ENCODE measurements at regions not wholly inside any gene's neighbourhood (a gene's known extent, or its start where the extent isn't known, plus 50 kb on each side); places are given as distances from the start of the nearest gene placed in this dataset.

- DNase-seq (ENCODE audit: low read depth), result no peak
Measured at GRCh38 chr5:92402956-92403702, 1020.0 kb upstream of the ARRDC3 start.

DNA sequence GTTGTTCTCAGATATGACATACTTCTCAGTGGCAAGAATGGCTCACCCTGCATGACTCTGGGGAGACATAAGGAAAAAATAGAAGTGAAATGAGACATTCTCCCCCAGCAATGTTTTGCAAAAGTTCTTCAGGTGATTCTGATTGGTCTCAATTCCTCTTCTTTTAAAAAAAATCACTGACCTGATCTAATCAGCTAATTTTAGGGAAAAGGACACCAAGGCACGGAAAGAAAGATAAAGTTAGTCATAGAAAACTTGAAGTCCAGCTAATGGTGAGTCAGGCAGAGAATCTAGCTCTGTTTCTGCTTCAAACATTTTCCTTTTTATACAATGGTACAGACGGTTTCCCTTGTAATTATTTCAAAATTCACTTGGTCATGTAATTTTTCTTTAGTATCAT lies 1018.9 kb upstream of the ARRDC3 start:
- DNase-seq (ENCODE audit: low read depth), result no peak

DNA sequence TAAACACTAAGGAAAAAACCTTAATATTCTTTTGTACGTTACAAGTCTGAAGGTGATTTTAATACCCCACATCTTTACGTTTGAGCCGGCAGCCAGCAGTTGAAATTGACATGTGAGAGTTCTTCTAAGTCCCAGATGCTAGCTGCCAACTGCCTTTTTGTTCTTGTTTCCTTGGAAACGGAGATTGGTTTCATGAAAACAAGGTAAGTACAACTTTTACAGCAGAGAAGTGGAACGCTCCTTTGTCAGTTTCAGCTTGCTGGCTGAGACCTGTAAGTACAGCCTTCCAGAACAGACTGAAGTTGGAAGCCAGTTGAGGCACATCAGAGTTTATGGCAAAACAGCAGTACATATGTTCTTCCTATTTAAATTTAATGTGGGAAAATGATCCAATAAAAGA lies 1018.4 kb upstream of the ARRDC3 start:
- DNase-seq (ENCODE audit: low read depth), result peak; percentile 10

DNA sequence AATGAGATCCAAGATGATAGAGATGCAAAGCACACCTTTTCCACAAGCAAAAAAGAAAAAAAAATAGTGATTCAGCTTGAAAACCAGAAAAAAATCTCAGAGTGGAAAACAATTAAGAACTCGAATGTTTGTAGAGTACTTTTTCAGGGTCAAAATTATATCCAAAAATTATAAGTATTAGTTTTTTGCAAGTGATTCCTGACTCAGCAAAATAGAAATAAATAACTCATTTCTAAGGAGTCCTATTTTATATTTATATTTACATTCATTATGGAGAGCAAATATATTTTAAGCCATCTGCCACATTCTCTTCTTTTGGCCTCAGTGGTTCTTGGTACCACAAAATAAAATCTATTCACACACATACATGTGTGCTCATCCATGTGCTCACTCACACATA lies 1011.8 kb upstream of the ARRDC3 start:
- DNase-seq (ENCODE audit: low read depth), result no peak

DNA sequence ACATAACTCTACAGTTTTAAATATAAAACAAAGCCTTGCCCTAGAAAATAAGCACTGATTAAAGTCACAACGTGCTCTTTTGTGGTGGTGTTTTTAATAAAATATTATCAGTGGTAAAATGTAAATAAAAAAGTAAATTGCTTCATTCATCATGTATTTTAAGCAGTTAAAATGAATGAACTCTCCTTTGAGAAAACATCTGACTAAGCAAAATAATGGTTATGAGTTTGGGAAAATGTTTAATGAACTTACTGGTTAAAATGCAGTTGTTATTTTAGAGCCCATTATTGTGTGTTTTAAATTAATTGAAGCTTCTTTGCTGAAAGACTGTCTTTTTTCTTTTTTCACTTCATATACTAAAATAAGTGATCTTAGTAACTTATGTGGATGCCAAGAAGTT lies 1007.5 kb upstream of the ARRDC3 start:
- DNase-seq (ENCODE audit: low read depth), result no peak

DNA sequence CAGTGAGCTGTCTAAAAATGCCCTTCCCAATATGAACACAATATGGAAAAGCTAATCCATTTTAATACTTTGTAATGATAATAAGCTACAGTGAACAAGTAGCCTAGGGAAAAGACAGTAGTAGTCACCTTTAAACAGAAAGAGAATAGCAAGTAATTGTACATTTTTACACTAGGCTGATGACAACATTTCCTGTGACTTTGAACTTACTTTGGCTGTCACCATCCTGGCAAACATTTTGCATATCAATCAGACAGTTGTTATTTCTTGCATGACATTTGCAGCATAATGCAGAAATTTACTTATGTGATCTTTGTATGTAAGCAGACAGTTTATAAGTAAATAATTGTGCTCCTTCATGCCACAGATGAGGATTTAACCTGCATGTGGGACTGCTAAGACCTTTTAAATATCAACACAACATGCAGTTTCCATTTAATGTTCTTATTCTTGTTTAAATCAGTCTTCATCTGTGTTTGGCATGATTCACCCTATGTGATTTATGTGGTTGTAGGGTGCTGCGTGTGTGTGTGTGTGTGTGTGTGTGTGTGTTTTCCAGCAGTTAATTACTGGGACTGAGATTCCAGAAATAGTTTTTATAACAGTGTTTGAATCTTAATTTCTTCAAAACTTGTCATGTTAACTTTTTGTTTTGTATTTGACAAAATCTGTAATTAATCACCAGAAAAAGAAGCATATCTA lies 997.1 kb upstream of the ARRDC3 start:
- DNase-seq (ENCODE audit: low read depth), result no peak

GRCh38 chr5:92378966-92379611 lies 996.0 kb upstream of the ARRDC3 start:
- no peak for DNase-seq (ENCODE audit: low read depth)

- no peak for DNase-seq (ENCODE audit: low read depth)
Measured at GRCh38 chr5:92374859-92375258, 991.7 kb upstream of the ARRDC3 start.

GRCh38 chr5:92372766-92373165 lies 989.6 kb upstream of the ARRDC3 start:
- DNase-seq (ENCODE audit: low read depth), result no peak

DNA sequence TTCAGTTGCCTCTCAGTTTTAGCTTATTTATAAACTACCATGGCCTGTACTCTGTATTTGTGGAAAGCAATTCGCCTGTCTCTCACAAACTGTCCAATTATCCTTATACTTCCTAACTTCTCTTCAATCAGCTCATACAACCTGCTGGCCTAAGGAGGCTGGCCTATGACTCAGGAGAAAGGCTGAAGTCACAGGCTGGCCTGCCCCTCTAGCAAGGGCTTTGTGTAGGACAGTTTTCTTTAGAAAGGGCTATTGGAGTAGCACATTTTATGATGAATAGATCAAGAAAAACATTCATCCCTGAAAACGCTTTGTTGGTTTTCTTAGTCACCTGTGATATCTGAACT lies 988.7 kb upstream of the ARRDC3 start:
- no peak for DNase-seq (ENCODE audit: low read depth)

DNA sequence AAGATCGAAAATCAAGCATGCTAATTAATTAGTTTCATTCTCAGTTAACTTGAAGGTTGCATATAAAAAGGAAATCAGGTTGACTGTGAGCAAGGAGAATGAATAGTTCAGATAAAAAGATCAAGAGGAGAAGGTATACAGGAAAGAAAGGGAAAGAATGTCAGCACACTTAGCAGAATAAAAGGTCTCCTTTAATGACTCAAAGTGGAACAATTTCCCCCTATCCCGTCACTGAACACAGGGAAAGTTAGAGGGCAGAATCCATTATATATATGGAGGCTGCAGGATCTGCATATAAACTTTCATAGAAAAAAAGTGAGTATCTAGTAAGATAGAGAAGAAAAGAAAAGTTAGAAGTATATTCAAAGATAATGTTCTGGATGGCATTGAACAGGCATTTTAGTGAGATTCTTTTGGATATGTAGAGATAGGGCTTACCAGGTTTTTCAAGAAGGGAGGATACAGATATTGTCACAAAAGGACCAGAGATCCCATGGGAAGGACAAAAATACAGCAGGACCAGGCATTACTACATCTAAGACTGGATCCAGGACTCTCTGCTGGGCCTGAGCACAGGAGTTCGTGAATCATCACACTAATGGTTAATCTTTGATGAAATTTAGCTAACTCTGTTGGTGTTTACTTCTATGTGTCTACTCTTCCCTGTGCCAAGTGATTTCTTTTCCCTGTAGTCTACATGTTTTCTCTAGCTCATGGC lies 988.2 kb upstream of the ARRDC3 start:
- no peak for DNase-seq (ENCODE audit: low read depth)

DNA sequence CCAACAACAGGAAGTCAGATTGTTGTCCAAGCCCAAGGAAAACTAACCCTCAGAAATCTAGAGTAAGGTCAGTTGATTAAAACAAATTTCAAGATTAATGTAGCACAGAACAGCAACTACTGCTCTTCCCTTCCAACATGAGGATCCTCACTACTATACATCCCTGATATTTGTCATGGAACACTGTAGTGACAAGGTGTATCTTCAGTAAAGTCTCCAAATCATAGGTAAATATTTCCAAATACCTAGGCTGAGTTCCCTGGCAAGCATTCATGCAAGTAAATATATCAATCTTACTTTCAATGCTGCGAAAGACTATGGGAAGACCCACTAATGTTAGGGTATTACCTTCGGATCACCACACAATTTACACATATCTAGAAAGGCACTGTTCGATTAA lies 986.9 kb upstream of the ARRDC3 start:
- DNase-seq (ENCODE audit: low read depth), result no peak

- no peak for DNase-seq (ENCODE audit: low read depth)
Measured at GRCh38 chr5:92369587-92369986, 986.5 kb upstream of the ARRDC3 start.

DNA sequence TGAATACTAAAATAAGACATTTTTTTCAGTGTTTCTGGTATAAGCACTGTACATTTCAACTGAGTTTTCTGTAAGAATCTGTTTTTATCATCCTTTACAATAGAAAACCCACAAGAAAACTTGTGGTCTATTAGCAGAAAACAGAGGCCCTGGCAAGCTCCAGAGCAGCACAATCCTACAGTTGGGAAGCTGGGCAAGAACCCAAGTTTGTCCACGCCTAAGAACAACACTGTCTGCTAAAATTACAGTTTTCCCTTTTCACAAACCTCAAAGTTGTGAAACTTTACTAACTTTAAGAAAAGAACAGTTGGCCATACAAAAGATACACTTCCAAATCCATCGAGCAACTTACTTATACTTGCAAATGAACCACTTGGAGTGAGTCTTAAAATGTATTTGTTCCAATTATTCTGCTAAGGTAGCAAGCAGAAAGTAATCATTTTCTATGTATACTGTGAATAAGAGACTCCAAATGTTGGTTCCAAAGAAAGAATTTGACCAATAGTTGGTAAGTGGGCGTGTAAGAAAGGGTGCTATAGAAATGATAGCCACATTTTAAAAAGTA lies 982.0 kb upstream of the ARRDC3 start:
- peak; percentile 95 for DNase-seq (ENCODE audit: low read depth)

DNA sequence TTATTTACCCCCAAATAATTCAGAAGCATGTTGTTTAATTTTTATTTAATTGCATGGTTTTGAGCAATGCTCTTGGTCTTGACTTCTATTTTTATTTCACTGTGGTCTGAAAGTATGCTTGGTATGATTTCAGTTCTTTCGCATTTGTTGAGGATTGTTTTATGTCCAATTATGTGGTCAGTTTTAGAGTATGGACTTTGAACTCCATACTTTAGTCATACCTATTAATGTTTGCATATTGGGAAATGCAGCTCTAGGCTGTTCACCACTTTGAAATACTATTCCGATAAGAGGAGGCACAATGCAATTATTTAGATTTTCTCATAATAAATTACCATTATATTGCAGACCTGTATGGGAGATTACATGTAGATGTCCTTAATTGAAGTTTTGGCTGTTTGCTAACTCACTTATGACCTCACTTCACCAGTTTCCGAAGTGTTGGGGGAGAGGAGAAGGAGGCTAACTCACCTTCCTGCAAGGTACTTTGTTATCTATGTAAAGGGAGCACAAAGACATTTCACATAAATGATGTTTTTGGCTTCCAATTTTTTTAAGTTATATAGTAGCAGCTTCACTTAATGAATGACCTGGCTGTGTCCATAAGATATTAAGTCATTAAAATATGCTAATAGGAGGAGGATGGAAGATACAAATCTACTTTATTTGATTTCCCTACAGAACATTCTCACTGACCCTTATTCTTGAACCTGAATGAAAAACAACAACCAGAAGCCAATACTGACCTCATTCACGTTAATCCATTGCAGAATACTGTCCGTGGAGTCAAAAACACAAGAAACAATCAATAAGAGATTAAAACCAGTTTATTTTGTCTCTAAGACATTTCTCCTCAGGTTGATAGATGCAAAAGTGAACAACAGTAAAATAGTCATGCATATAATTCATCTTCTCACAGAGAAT lies 970.3 kb upstream of the ARRDC3 start:
- DNase-seq (ENCODE audit: low read depth), result peak; percentile 66

GRCh38 chr5:92337772-92338234 lies 954.7 kb upstream of the ARRDC3 start:
- peak; percentile 27 for DNase-seq (ENCODE audit: low read depth)

- peak; percentile 8 for DNase-seq (ENCODE audit: low read depth)
Measured at GRCh38 chr5:92332039-92332438, 948.9 kb upstream of the ARRDC3 start.

DNA sequence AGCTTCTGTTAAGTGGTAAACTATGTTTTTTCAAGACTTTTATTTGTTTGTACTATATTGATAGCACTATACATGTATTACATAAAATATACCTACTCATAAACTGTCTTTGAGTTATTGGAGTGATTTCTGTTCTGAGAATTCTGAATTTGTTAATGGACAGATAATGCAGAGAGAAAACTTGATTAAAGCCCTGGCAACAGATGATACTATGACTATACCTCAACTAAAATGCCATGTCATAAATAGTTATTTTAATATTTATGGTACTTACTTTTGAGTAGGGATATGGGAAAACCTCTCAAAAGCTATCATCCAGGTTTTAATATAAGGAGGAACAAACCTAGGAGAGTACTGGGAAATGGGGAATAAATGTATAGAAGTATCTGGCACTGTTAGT lies 947.2 kb upstream of the ARRDC3 start:
- DNase-seq (ENCODE audit: low read depth), result no peak

- no peak for DNase-seq (ENCODE audit: low read depth)
Measured at GRCh38 chr5:92329759-92330158, 946.6 kb upstream of the ARRDC3 start.

DNA sequence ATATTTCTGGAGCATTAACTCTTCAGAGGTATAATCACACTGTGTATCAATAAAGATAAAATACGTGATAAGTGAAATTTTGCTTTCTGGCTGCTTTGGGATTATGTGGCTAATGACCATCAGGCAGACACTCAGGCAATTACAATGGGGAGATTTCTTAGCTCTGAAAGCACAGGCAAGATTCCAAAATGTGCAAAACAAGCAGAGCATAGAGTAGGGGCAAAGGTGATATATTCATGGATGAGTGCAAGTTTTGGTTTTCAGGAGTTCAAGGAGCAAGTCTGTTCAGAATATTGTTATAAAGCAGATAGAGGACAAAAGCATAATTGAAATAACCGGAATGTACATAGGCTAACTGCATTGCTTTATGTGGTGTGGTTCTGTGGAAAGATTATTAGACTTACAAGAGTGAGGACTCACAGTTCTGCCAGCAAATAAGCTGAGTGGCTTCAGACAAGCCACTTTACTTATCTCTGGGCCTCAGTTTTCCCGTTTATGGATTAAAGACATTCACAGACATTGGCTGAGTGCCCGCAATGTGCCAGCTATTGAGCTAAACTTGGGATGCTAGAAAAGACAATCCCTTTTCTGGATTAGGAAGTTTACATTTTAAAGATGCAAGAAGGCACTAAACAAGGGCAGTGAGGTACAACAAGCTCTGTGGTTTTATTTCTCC lies 945.6 kb upstream of the ARRDC3 start:
- DNase-seq (ENCODE audit: low read depth), result no peak

- no peak for DNase-seq (ENCODE audit: low read depth)
Measured at GRCh38 chr5:92320446-92320845, 937.3 kb upstream of the ARRDC3 start.
